ENCODE measurements at regions not wholly inside any gene's neighbourhood (a gene's known extent, or its start where the extent isn't known, plus 50 kb on each side); places are given as distances from the start of the nearest gene placed in this dataset.

DNA sequence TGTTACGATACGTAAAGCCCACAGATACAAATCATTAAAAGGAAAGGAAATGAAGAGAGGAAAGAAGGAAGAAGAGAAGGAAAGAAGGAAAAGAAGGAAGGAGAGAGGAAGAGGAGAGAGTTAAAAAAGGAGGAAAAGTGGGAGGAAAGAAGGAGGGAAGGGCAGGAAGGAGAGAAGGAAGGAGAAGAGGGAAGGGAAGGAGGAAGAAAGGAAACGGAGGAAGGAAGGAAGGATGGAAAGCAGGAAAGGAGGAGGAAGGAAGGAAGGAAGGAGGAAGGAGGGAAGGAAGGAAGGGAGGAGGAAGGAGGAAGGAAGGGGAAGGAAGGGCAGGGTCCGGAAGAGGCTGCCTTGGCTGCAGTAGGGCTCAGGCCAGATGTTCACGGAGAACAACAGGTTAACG lies 95.2 kb downstream of the ENGASE start:
- peaks cover 2 to 9% of the 10 kb centered on the region in 2 donors for H3K27me3 ChIP-seq (ENCODE audit: control insufficient read depth in 1 of 2, insufficient read depth in 2 of 2, low read length in 2 of 2)
- H3K9me3 ChIP-seq (ENCODE audit: control insufficient read depth in 2 of 2, low read length in 2 of 2), result no peaks in the 10 kb centered on the region
- no peak overlapping the region for H3K9ac ChIP-seq (ENCODE audit: low read length in 2 of 2)
- H3K36me3 ChIP-seq (ENCODE audit: control insufficient read depth in 2 of 2, insufficient read depth in 2 of 2, low read length in 2 of 2), result no peaks in the 10 kb centered on the region
- H3K4me1 ChIP-seq (ENCODE audit: control insufficient read depth, insufficient read depth, low read length), result no peaks in the 10 kb centered on the region
- no peak overlapping the region for H3K4me3 ChIP-seq (ENCODE audit: low read length in 2 of 2)
- H3K27ac ChIP-seq (ENCODE audit: low read length), result no peak overlapping the region

DNA sequence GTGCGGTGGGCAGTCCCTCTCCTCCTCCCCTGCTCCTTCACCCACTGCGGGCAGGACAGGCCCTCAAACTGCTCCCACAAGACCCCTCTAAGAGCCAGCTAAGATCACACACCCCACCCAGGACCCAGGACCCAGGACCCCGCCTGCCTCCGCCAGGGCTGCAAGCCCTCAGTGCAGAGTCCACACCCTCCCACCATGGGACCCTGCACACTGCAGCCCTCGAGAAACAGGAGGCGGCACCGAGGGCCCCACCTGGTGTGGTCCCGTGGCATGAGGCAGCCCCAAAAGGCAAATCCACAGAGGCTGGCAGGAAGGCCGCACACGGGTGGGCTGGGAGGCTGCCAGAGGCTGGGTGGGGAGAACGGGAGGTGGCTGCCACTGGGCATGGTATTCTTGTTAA lies 94.7 kb downstream of the ENGASE start:
- Histone ChIP-seq H3K27me3 (ENCODE audit: control insufficient read depth in 1 of 2, insufficient read depth in 2 of 2, low read length in 2 of 2) (peaks cover 3 to 9% of the 10 kb centered on the region in 2 donors), H3K4me3 (ENCODE audit: low read length in 2 of 2) (no peak overlapping the region)

DNA sequence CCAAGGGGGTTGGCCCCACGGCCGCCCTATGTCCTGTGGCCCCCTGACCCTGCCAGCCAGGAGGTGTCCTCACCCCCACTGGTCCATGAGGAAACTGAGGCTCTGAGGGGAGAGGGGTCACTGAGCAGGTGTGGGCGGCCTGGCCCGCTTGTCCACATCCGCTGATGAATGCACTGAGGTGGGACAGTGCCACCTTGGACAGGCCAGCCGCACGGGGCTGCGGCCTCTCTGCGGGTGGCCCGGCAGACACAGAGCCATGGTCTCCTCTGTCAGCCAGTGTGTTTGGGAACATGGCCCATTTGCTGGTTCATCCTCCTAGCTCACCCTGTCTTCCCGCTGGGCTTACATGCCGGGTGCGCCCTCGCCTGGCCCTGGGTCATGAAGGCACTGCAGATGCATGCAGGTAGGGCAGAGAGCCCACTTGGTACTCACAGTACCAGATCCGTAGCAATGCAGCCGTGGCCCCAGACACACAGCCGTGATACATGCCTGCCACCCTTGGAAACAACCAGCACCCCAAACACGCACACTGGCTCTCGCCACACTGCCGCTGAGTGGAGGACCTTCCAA lies 93.9 kb downstream of the ENGASE start:
- Histone ChIP-seq H3K4me3 (ENCODE audit: low read length in 2 of 2) (no peak overlapping the region), H3K9me3 (ENCODE audit: control insufficient read depth in 2 of 2, low read length in 2 of 2) (no peaks in the 10 kb centered on the region), H3K4me1 (ENCODE audit: control insufficient read depth, insufficient read depth, low read length) (no peaks in the 10 kb centered on the region), H3K9ac (ENCODE audit: low read length in 2 of 2) (no peak overlapping the region), H3K27me3 (ENCODE audit: control insufficient read depth in 1 of 2, insufficient read depth in 2 of 2, low read length in 2 of 2) (peaks cover 6 to 9% of the 10 kb centered on the region in 2 donors), H3K36me3 (ENCODE audit: control insufficient read depth in 2 of 2, insufficient read depth in 2 of 2, low read length in 2 of 2) (no peaks in the 10 kb centered on the region), H3K27ac (ENCODE audit: low read length) (no peak overlapping the region)

More for the DNA sequence above, 94.7 kb downstream of the ENGASE start:
- Histone ChIP-seq H3K9ac (ENCODE audit: low read length in 2 of 2) (no peak overlapping the region), H3K4me1 (ENCODE audit: control insufficient read depth, insufficient read depth, low read length) (no peaks in the 10 kb centered on the region), H3K27ac (ENCODE audit: low read length) (no peak overlapping the region), H3K36me3 (ENCODE audit: control insufficient read depth in 2 of 2, insufficient read depth in 2 of 2, low read length in 2 of 2) (no peaks in the 10 kb centered on the region), H3K9me3 (ENCODE audit: control insufficient read depth in 2 of 2, low read length in 2 of 2) (no peaks in the 10 kb centered on the region)

DNA sequence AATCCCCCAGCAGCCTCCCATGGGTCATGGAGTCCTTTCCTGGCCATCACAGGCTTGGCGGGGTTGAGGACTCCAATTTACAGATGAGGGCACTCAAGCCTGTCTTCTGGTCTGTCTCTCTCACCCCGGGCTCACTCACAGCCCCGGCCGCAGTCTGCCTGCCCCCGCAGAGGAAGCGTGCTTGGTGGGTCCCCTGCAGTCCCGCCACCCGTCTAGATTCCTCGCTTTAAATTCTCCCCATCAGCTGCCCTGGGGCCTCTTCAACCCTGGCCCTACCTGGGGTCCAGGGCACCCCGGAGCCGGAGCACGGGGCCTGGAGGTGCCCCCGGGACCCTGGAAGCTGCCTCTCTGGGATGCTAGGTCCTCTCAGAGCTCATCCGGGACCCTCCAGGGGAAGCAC lies 92.9 kb downstream of the ENGASE start:
- no peak overlapping the region for H3K4me3 ChIP-seq (ENCODE audit: low read length in 2 of 2)
- H3K36me3 ChIP-seq (ENCODE audit: control insufficient read depth in 2 of 2, insufficient read depth in 2 of 2, low read length in 2 of 2), result no peaks in the 10 kb centered on the region
- no peaks in the 10 kb centered on the region for H3K9me3 ChIP-seq (ENCODE audit: control insufficient read depth in 2 of 2, low read length in 2 of 2)
- H3K4me1 ChIP-seq (ENCODE audit: control insufficient read depth, insufficient read depth, low read length), result no peaks in the 10 kb centered on the region
- peaks cover 6 to 9% of the 10 kb centered on the region in 2 donors for H3K27me3 ChIP-seq (ENCODE audit: control insufficient read depth in 1 of 2, insufficient read depth in 2 of 2, low read length in 2 of 2)
- H3K27ac ChIP-seq (ENCODE audit: low read length), result no peak overlapping the region
- no peak overlapping the region for H3K9ac ChIP-seq (ENCODE audit: low read length in 2 of 2)

DNA sequence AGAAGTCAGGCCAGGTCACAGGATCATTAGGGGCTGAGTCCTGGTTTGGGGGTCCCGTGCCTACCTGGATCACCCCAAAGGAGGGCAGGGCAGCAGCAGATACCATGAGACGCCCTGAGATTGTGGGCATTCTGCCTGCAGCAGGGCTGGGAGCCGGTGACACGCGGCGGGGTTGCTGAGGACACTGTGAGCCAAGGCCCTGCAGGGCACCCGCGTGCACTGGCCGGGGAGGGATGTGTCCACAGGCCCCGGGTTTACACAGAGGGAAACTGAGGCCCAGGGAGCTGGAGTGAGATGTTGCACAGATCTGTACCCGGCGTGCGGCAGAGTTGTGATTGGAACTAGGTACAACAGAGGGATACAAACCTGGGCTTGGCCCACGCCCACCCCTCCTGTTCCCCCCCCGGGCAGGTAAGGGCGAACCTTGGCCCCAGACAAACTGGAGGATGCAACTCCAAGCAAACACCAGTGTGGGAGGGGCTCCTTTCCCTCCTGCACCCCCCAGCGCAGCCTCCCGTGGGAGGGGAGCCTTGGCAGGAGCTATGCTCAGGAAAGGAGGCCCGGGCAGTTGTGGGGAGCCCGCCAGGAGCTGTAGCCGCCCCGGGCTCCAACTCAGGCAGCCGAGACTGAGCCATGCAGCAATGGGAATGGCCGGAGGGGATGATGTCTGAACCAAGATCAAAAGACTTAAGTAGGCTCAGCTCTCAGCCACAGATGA lies 91.3 kb downstream of the ENGASE start:
- H3K9ac ChIP-seq (ENCODE audit: low read length in 2 of 2), result no peak overlapping the region
- no peaks in the 10 kb centered on the region for H3K36me3 ChIP-seq (ENCODE audit: control insufficient read depth in 2 of 2, insufficient read depth in 2 of 2, low read length in 2 of 2)
- H3K27me3 ChIP-seq (ENCODE audit: control insufficient read depth in 1 of 2, insufficient read depth in 2 of 2, low read length in 2 of 2), result peaks cover 6 to 9% of the 10 kb centered on the region in 2 donors
- H3K27ac ChIP-seq (ENCODE audit: low read length), result no peak overlapping the region
- no peaks in the 10 kb centered on the region for H3K4me1 ChIP-seq (ENCODE audit: control insufficient read depth, insufficient read depth, low read length)
- H3K4me3 ChIP-seq (ENCODE audit: low read length in 2 of 2), result no peak overlapping the region
- H3K9me3 ChIP-seq (ENCODE audit: control insufficient read depth in 2 of 2, low read length in 2 of 2), result no peaks in the 10 kb centered on the region

DNA sequence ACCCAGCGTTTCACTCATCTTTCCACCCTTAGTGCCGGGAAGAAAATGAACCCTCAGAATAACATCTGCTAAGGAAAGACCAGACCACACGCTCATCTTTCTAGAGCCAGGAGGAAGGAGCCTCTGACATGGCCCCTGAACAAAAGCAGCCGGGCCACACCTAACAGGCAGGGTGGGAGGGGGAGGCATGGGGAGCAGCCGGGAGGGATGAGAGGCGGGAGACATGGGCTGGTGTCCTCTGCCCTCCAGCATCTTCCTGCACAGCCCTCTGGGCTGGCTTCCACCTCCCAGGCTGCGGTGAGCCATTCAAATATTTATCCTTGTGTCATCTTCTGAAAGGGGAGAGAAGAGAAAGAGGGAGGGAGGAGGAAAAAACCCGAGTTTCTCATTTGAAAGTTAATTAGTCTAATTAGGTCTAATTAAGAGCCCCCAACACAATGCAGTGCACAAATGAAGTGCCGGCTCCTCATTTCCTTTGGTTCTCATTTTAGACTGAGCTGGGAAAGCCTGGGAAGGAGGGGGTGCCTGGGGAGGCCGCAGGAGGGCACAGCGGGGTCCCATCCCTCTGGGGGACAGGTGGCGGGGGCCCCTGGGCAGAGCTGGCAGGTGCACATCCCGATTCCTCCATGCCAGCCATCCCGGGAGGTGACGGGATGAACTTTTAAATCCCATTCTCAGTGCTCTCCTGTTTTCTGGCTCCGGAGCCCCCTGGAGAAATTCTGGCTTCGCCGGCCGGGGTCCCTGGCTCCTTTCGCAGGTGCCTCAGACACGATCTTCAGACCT lies 90.5 kb downstream of the ENGASE start:
- Histone ChIP-seq H3K36me3 (ENCODE audit: control insufficient read depth in 2 of 2, insufficient read depth in 2 of 2, low read length in 2 of 2) (no peaks in the 10 kb centered on the region), H3K9me3 (ENCODE audit: control insufficient read depth in 2 of 2, low read length in 2 of 2) (no peaks in the 10 kb centered on the region), H3K27ac (ENCODE audit: low read length) (no peak overlapping the region), H3K4me3 (ENCODE audit: low read length in 2 of 2) (no peak overlapping the region), H3K27me3 (ENCODE audit: control insufficient read depth in 1 of 2, insufficient read depth in 2 of 2, low read length in 2 of 2) (peaks cover 6 to 9% of the 10 kb centered on the region in 2 donors), H3K4me1 (ENCODE audit: control insufficient read depth, insufficient read depth, low read length) (no peaks in the 10 kb centered on the region), H3K9ac (ENCODE audit: low read length in 2 of 2) (no peak overlapping the region)

DNA sequence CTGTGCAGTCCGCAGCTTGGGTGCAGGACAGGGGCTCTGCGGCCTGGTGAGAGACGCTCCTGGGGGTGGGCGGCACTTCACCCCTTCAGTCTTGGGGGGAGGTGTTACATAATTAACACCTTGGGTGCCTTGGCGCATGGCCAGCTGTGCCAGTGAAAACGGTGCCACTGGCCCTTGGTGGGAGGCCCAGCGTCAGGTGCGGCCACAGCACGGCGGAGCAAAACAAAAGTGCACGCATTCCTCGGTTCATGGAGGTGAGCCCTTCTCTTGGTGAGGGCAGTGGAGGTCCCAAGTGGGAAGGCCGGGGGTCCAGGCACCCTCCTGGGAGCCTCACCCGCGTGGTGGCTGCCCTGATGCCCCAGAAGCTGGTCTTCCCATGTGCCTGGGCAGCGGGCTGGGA lies 89.8 kb downstream of the ENGASE start:
- H3K4me3 ChIP-seq (ENCODE audit: low read length in 2 of 2), result no peak overlapping the region
- H3K27ac ChIP-seq (ENCODE audit: low read length), result no peak overlapping the region
- no peaks in the 10 kb centered on the region for H3K4me1 ChIP-seq (ENCODE audit: control insufficient read depth, insufficient read depth, low read length)
- H3K36me3 ChIP-seq (ENCODE audit: control insufficient read depth in 2 of 2, insufficient read depth in 2 of 2, low read length in 2 of 2), result no peaks in the 10 kb centered on the region
- no peak overlapping the region for H3K9ac ChIP-seq (ENCODE audit: low read length in 2 of 2)
- H3K27me3 ChIP-seq (ENCODE audit: control insufficient read depth in 1 of 2, insufficient read depth in 2 of 2, low read length in 2 of 2), result peaks cover 9% of the 10 kb centered on the region in 2 donors
- H3K9me3 ChIP-seq (ENCODE audit: control insufficient read depth in 2 of 2, low read length in 2 of 2), result no peaks in the 10 kb centered on the region

DNA sequence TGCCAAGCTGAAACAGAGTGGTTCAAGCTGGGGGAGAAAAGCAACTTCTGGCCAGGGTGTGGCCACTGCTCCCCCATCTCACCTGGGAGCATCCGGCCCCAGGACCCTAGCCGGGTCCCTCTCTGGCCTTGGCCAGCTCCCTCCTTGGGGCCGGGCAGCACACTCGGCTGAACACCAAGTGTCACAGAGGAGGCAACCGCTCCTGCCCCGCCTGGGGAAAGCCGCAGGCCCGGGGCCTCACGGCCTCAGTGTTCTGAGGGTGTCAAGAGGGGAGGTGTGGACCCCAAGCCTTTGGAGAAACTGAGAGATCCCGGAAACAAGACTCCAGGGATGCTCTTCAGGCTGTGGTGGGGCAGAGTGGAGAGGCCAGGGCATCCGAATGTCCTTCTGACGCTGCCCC lies 88.4 kb downstream of the ENGASE start:
- Histone ChIP-seq H3K27me3 (ENCODE audit: control insufficient read depth in 1 of 2, insufficient read depth in 2 of 2, low read length in 2 of 2) (peaks cover 6 to 8% of the 10 kb centered on the region in 2 donors), H3K27ac (ENCODE audit: low read length) (no peak overlapping the region), H3K36me3 (ENCODE audit: control insufficient read depth in 2 of 2, insufficient read depth in 2 of 2, low read length in 2 of 2) (no peaks in the 10 kb centered on the region), H3K9ac (ENCODE audit: low read length in 2 of 2) (no peak overlapping the region), H3K9me3 (ENCODE audit: control insufficient read depth in 2 of 2, low read length in 2 of 2) (no peaks in the 10 kb centered on the region), H3K4me1 (ENCODE audit: control insufficient read depth, insufficient read depth, low read length) (no peaks in the 10 kb centered on the region), H3K4me3 (ENCODE audit: low read length in 2 of 2) (no peak overlapping the region)

DNA sequence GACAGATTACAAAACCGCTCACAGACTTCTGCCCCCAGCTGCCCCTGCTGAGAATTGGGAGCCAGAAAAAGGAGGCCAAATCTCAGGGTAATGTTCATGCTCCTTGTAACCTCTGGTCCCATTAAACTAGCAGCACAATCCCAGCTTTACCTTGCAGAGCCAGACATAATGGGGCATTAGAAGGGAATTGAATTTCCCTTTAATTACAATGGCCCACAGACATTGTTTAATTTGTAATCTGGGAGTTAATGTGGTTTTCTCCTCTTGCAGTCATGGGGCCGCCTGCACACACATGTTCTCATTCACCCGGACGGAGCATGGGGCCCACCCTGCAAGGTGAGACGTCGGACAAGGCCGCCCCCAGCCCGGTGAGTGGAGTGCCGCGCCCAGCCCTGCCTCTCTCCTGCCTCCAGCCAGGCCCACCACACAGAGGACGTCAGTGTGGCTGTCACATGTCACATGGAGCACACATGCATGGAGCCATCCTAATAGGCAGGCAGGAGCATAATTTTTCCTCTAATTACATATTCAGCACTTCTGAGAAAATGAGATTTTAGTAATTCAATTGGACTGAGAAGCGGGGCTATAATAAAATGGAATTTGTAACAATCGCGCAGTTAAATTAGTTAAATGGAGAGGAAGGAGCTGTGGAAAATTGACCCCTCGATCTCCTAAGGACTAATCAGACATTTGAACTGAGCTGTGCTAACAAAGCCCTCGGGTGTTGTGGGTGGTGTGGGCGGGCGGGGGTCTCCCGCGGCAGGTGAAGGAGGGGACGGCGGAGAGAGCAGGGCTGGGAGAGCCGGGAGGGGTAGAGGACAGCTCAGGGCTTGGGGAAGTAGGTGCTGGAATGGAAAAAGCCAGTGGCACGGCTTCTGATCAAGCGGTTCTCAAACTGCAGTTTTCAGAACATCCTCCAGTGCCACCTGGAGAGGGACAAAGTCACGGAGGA lies 87.7 kb downstream of the ENGASE start:
- Histone ChIP-seq H3K27me3 (ENCODE audit: control insufficient read depth in 1 of 2, insufficient read depth in 2 of 2, low read length in 2 of 2) (peaks cover 4 to 12% of the 10 kb centered on the region in 2 donors), H3K9me3 (ENCODE audit: control insufficient read depth in 2 of 2, low read length in 2 of 2) (no peaks in the 10 kb centered on the region)

DNA sequence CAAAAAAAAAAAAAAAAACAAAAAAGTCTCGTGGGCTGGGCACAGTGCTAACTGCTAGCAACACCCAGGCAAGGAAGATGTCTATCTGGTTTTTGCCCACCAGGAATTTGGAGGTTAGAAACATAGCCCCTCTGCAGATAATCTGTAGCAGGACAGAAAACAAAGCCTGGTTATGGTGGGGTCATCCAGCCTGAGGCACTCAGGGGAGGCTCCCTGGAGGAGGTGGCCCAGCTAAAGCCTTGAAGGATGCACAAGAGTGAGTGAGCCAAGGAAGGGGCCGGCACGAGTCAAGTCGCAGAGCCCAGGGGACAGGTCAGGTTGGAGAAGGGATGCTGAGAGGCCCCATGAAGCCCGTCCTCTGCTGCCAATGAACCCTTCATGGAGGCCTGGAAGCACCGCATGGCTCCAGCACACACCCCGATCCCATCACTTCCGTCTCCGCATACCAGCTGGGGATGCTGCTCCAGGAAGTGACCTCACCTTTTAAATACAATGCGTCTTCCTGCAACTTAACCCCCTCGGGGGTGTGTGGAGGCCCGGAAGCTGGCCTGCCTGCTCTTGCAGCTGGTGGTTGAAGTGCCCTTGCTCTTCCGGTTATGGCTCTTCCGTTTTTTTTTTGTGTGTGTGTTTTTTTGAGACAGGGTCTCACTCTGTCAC lies 86.5 kb downstream of the ENGASE start:
- H3K4me3 ChIP-seq (ENCODE audit: low read length in 2 of 2), result no peak overlapping the region
- no peaks in the 10 kb centered on the region for H3K36me3 ChIP-seq (ENCODE audit: control insufficient read depth in 2 of 2, insufficient read depth in 2 of 2, low read length in 2 of 2)
- no peaks in the 10 kb centered on the region for H3K4me1 ChIP-seq (ENCODE audit: control insufficient read depth, insufficient read depth, low read length)
- H3K27ac ChIP-seq (ENCODE audit: low read length), result no peak overlapping the region
- peaks cover 0 to 14% of the 10 kb centered on the region in 2 donors for H3K27me3 ChIP-seq (ENCODE audit: control insufficient read depth in 1 of 2, insufficient read depth in 2 of 2, low read length in 2 of 2)
- H3K9me3 ChIP-seq (ENCODE audit: control insufficient read depth in 2 of 2, low read length in 2 of 2), result no peaks in the 10 kb centered on the region
- H3K9ac ChIP-seq (ENCODE audit: low read length in 2 of 2), result no peak overlapping the region

More for the DNA sequence above, 87.7 kb downstream of the ENGASE start:
- H3K27ac ChIP-seq (ENCODE audit: low read length), result no peak overlapping the region
- H3K4me1 ChIP-seq (ENCODE audit: control insufficient read depth, insufficient read depth, low read length), result no peaks in the 10 kb centered on the region
- no peak overlapping the region for H3K9ac ChIP-seq (ENCODE audit: low read length in 2 of 2)
- no peaks in the 10 kb centered on the region for H3K36me3 ChIP-seq (ENCODE audit: control insufficient read depth in 2 of 2, insufficient read depth in 2 of 2, low read length in 2 of 2)
- H3K4me3 ChIP-seq (ENCODE audit: low read length in 2 of 2), result no peak overlapping the region
